Bronchial epithelial cell (primary cell): ENCODE measurements at regions not wholly inside any gene's neighbourhood (a gene's known extent, or its start where the extent isn't known, plus 50 kb on each side); places are given as distances from the start of the nearest gene placed in this dataset.

Source experiments
- DNase-seq: peaks from one replicate; pipeline ENCODE4 v3.0.0-alpha.2; 2010; ENCODE audit warnings: low read depth
- FAIRE-seq: peaks from 2 replicates; lab custom pipeline; 2011; peaks lifted over from hg19 to GRCh38; lab: Jason Lieb, UNC
- H3K27me3 ChIP-seq: 2 replicates; pipeline ENCODE4 v1.5.1; 2011; ENCODE audit warnings: low read length; ENCODE audit not compliant: control insufficient read depth, insufficient read depth
- H3K36me3 ChIP-seq: 2 replicates; pipeline ENCODE4 v1.5.1; 2011; ENCODE audit warnings: low read length; ENCODE audit not compliant: control insufficient read depth, insufficient read depth
- H3K4me3 ChIP-seq: 2 replicates; pipeline ENCODE4 v1.5.1; 2011; ENCODE audit warnings: mild to moderate bottlenecking, low read depth, low read length, control low read depth
- TF ChIP-seq, protein P1 (sequence below): IDR thresholded peaks from 2 replicates; pipeline ENCODE4 v1.5.1; 2011; ENCODE audit warnings: mild to moderate bottlenecking, moderate library complexity, low read length, control low read depth, inconsistent platforms; ENCODE audit not compliant: insufficient read depth, severe bottlenecking

DNA sequence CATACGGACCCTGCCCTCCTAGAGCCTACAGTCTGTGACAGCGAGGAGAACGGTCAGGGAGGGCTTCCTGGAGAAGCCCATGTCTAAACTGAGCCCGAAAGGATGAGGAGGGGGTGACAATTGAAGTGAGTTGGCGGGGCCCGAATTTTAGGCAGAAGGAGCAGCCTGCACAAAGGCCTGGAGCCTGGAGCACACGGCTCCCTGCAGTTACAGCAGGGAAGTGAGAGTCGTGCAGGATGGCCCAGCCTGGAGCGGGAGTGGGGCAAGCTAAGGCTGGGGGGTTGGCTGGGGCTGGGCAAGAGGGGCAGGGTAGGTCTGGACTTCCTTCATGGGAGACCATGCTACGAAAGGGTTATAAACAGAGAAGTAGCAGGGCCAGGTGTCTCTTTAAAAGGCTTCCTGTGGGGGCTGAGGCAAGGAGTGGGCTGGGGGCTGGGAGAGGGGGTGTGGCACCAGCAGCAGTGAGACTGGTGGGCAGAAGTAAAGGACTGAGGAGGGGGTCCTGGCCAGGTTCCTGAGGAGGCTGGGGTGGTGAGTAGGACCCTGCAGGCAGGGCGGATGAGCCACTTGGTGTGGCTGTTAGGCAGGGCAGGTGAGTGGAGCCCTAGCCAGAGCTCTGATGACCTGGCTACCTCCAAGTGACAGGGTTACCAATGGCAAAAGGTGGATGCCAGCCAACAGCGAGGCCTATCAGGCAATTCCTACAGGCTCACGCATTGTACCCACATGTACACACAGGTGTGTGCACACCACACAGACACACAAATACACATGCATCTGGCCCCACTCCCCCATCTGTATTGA, 119.2 kb downstream of the MRPL14 start:
- no peak for FAIRE-seq
- DNase-seq, result no peak
- TF ChIP-seq, protein P1, sequence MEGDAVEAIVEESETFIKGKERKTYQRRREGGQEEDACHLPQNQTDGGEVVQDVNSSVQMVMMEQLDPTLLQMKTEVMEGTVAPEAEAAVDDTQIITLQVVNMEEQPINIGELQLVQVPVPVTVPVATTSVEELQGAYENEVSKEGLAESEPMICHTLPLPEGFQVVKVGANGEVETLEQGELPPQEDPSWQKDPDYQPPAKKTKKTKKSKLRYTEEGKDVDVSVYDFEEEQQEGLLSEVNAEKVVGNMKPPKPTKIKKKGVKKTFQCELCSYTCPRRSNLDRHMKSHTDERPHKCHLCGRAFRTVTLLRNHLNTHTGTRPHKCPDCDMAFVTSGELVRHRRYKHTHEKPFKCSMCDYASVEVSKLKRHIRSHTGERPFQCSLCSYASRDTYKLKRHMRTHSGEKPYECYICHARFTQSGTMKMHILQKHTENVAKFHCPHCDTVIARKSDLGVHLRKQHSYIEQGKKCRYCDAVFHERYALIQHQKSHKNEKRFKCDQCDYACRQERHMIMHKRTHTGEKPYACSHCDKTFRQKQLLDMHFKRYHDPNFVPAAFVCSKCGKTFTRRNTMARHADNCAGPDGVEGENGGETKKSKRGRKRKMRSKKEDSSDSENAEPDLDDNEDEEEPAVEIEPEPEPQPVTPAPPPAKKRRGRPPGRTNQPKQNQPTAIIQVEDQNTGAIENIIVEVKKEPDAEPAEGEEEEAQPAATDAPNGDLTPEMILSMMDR, result no peak
- H3K4me3 ChIP-seq, result no peak overlapping the region
- H3K27me3 ChIP-seq, result no peaks in the 10 kb centered on the region
- H3K36me3 ChIP-seq, result no peaks in the 10 kb centered on the region

DNA sequence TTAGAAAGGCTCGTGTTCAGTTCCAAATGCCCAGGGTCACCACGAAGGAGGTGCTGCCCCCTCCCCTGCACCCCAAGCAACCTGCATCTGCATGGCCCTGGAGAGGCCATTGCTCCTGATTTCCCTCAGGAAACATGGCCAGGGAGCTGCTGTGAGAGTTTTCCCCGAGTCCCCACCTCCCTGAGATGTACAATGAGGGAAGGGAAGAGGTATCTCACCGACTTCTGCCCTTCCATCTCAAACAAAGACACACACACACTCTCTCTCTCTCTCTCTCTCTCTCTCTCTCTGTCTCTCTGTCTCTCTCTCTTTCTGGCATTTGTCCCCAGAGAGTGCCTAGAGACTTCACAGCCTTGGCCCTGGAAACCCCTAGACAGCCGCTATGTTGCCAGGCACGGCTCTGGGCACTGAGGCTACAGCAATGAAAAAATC, 120.4 kb downstream of the MRPL14 start:
- no peak for DNase-seq
- no peak overlapping the region for H3K4me3 ChIP-seq
- no peaks in the 10 kb centered on the region for H3K36me3 ChIP-seq
- FAIRE-seq, result no peak
- H3K27me3 ChIP-seq, result no peaks in the 10 kb centered on the region
- TF ChIP-seq, protein P1, result no peak

- no peak for FAIRE-seq
- no peaks in the 10 kb centered on the region for H3K27me3 ChIP-seq
- TF ChIP-seq, protein P1, result no peak
- no peak for DNase-seq
- no peak overlapping the region for H3K4me3 ChIP-seq
- H3K36me3 ChIP-seq, result no peaks in the 10 kb centered on the region
These were observed 121.0 kb downstream of the MRPL14 start for GRCh38 chr6:44006123-44006871.

GRCh38 chr6:44005507-44005903, 121.7 kb downstream of the MRPL14 start:
- TF ChIP-seq, protein P1, result no peak
- H3K27me3 ChIP-seq, result no peaks in the 10 kb centered on the region
- H3K4me3 ChIP-seq, result no peak overlapping the region
- H3K36me3 ChIP-seq, result no peaks in the 10 kb centered on the region
- no peak for DNase-seq
- no peak for FAIRE-seq

- H3K27me3 ChIP-seq, result no peaks in the 10 kb centered on the region
- FAIRE-seq, result no peak
- H3K36me3 ChIP-seq, result no peaks in the 10 kb centered on the region
- DNase-seq, result no peak
- TF ChIP-seq, protein P1, result peak; percentile 44
- no peak overlapping the region for H3K4me3 ChIP-seq
These were observed 122.4 kb downstream of the MRPL14 start for GRCh38 chr6:44004625-44005506.
